Right ventricle myocardium superior (tissue), 1 donor: ENCODE measurements at regions not wholly inside any gene's neighbourhood (a gene's known extent, or its start where the extent isn't known, plus 50 kb on each side); places are given as distances from the start of the nearest gene placed in this dataset.

Experiments
- ATAC-seq: fragments of 200-7000 bp; cut with Tn5 transposase; one replicate; pipeline ENCODE4 v1.9.1; 2020; ENCODE audit warnings: mild to moderate bottlenecking; ENCODE audit not compliant: poor library complexity
- DNase-seq: peaks from one replicate; pipeline ENCODE4 v3.0.0-alpha.2; 2020
- intact Hi-C: fragments of 100-400 bp; cut with DNase I; formaldehyde crosslinking; loops from one replicate; pipeline ENCODE4 v1.11.2; 2022
- donor health status: DM: no; HTN: yes; CAD: no; lungs with severe emphysema.

DNA sequence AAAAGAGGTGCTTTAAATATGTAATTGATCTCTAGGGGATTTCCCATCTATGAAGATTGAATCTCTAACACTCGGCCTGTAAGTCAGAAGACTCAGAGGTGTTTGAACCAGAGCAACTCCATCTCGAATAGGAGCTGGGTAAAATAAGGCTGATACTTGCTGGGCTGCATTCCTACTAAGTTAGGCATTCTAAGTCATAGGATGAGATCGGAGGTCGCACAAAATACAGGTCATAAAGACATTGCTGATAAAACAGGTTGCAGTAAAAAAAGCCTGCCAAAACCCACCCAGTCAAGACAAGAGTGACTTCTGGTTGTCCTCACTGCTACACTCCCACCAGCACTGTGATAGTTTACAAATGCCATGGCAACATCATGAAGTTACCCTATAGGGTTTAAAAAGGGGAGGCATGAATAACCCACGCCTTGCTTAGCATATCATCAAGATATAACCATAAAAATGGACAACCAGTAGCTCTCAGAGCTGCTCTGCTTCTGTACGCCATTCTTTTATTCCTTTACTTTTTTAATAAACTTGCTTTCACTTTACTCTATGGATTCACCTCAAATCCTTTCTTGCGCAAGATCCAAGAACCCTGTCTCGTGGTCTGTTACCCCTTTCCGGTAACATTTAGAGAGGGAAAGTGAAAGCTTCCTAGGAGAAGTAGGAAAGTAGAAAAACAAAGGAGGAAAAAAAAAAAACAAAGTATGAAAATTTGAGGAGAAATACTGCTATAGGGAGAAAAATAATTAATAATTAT lies 129.7 kb upstream of the PHACTR1 start:
- intact Hi-C loops, result no loop called here
- ATAC-seq (no peak), DNase-seq (no peak)

DNA sequence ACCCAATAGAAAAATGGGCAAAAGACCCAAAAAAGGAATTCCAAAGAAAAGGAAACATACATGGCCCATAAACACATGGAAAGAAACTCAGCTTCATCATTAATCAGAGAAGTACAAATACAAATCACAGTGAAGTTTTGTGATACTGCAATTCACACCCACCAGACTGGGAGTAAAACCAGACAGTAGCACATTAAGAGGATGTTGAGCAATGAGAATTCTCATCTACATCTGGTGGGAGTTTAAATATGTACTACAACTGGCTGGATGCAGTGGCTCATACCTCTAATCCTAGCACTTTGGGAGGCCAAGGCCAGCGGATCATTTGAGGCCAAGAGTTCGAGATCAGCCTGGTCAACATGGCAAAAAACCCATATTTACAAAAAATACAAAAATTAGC lies 125.7 kb upstream of the PHACTR1 start:
- DNase-seq, result no peak
- intact Hi-C loops, result no loop called here

DNA sequence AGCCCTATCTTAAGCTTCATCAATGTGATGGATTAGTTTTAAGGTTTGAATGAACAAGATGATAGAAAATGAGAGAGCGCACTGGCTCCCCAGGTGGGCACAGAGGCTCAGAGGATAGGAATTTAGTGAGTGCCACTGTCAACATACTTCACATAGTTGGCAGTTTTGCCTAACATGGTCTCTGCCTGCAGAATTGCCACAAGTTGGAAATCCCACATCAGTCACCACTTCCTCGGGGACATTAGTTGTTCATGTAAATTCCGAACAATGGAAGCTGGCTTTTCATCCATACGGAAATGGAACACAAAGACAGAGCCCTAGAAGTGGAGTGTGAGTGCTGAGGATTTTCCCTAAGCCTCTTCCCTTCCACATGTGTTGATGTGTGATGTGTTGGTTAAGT lies 123.9 kb upstream of the PHACTR1 start:
- no peak for ATAC-seq

More for the DNA sequence above, 125.7 kb upstream of the PHACTR1 start:
- ATAC-seq, result no peak

DNA sequence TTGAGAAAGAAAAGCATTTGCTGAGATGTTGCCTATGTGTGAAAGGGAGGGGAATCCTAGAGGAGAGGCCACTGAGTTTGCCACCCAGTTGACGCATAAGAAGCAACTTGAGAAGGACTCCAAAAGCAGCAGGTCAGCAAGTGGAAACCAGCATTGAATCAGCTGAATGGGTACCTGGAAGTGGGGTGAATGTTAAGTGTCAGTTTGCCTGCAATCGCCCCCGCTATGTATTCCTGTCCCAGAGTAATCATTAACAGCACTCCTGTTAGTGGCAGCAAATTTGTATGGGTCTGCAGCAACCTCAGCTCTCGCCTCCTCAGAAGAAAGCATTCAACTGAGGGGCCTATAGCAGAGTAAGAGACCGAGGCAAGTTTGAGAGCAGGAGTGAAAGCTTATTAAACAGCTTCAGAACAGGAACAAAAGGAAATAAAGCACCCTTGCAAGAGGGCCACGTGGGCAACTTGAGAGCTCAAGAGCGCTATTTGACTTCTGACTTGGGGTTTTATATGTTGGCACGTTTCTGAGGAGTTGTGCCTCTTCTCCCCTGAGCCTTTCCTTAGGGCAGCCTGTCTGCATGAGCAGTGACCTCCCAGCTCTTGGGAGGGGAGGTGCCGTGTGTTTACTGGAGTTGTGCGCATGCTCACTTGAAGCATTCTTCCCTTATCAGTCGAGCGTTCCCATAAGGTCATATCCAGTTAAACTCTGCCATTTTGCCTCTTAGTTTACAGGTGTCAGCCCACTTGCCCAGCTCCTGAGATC lies 122.6 kb upstream of the PHACTR1 start:
- ATAC-seq (no peak), DNase-seq (no peak)
- intact Hi-C loops, result no loop called here

More for the DNA sequence above, 123.9 kb upstream of the PHACTR1 start:
- intact Hi-C loops, result no loop called here
- no peak for DNase-seq

DNA sequence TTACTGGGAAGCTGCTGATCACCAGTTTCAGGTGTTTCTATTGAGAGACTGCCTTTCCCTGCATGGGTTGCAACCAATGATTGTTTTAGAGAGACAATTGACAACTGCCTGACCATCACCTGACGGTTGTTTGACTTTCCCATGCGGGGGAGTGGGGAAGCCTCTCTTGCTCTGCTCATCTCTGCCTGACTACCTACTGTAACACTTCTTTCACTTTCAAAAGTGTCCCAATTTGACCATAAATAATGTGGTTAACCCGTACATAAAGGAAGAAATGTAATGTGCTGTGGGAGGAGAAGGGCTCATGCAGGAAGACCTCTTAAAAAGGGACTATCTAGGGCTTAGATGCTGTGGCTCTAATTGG lies 122.1 kb upstream of the PHACTR1 start:
- intact Hi-C loops, result no loop called here
- ATAC-seq (no peak), DNase-seq (no peak)

DNA sequence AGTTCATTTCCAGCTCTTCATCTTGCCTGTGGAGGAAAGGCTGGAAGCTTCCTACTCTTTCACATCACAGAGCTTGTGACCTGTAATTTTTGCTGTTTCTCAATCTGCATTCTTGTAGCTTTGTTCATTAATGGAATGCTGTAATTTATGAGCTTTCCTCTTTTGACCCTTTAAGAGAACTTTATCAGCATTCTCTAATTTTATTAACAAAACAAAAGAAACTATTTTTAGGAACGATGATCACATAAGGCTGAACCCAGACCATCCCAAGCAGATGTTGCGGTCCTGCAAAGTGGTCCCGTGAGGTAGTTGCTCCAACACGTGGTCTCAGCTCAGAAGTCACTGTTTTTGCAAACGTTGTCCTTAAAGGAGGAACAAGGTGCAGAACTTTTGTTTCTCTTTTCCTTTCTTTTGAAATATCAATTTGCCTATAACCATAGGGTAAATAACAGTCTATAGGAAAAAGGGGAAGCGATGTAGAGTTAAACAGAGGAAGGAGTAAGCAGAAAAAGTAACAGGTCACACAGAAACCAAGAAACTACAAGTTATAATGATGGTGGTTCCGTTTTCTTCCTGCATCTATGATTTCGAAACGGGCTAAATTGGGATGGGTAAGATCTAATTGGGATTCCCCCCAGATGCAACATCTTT lies 121.3 kb upstream of the PHACTR1 start:
- intact Hi-C loops, result no loop called here
- ATAC-seq (no peak), DNase-seq (no peak)

DNA sequence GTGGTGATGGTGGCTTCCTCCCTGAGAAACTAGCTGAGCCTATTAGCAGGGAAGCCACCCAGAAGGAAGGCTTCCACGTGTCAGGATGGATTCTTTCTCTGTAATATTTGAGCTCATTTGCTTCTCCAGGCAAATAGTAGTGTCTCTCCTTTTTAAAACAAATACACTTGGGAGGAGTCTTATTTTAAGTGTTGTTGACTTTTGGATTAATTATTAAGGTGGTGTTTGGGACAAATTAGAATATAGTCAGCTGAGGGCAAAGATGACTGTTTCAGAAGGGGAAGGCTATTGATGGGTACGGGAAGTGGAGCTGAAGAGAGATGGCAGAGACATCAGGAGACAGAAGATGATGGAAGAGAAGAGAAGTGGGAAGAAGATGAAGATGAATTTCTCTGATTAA lies 119.8 kb upstream of the PHACTR1 start:
- ATAC-seq (no peak), DNase-seq (no peak)
- intact Hi-C loops, result no loop called here

DNA sequence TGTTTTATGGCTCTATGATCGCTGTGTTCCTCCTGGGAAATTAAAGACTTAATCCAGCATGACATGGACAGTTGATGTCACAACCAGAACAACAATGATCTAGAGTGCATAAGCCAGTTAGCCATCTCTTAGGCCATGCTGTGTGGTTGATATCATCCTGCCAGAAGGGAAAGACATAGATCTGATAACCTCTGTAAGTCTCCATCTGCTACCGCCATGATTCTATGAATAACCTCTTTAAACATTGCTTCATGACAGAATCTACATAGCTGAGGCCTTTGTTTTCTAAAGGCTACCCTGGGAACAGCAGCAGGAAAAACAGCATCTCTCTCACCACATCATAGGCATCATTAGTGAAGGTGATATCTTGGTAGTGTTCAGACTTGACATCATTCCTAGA lies 117.6 kb upstream of the PHACTR1 start:
- intact Hi-C loops, result no loop called here
- DNase-seq (no peak), ATAC-seq (no peak)

- intact Hi-C loops, result loop anchor here (5.0 to 10.0 kb wide), 3 partner anchors 207 to 1017 kb away; partner anchors contain the start of gene EDN1
- no peak for DNase-seq
- ATAC-seq, result no peak
Measured at GRCh38 chr6:12601881-12602280, 114.7 kb upstream of the PHACTR1 start.

DNA sequence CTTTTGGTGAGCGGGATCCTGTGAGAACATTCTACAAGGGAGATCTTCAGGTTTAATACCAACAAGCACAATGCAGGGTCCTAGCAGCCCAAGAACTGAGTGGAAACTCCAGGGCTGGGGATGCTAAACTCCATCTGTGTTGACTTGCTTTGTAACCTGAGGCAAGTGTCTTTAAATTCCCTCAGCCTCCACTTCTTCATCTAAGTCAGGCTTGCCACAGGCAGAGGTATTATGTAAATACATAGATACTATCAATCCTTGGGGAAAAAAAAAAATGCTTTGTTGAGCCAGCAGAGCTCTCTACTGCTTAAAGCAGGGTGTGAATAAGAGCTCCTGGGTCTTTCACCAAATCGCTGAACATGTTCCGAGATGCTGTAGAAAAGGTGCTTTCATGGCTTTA lies 114.2 kb upstream of the PHACTR1 start:
- no peak for DNase-seq
- no peak for ATAC-seq
- intact Hi-C loops, result loop anchor here (5.0 to 10.0 kb wide), 3 partner anchors 208 to 1018 kb away; partner anchors contain the start of gene EDN1

DNA sequence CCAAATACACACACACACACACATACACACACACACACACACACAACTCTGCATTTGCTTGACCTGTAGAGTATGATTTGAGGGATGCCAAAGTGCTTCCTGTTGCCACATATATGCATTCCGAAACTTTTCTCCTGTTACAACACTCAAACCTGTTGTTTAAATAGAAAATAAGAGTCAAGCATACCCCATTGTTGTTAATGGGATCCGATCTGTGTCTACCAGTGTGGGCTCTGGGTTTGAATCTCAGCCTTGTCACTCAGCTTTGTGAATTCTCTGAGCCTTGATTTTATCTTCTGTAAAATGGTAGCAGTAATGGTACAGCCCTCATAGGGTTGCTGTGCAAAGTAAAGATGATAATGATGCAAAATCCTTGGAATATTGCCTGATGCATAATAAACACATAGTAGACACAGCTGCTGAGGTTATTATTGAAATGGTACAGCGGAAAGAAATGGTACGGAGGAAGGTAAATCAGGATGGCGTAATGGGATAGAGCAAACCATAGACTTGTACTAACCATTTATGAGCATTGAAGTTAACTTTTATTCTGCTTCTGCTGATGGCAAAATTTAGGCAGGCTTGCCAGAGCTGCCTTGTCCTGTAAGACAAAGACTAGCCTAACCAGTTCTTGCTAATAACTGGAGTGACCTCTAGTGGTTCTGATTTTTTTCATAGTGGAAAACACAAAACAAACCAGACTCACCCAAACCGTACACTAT lies 113.5 kb upstream of the PHACTR1 start:
- intact Hi-C loops, result loop anchor here (5.0 to 10.0 kb wide), 3 partner anchors 208 to 1018 kb away; partner anchors contain the start of gene EDN1
- ATAC-seq (peak; percentile 77), DNase-seq (no peak)

DNA sequence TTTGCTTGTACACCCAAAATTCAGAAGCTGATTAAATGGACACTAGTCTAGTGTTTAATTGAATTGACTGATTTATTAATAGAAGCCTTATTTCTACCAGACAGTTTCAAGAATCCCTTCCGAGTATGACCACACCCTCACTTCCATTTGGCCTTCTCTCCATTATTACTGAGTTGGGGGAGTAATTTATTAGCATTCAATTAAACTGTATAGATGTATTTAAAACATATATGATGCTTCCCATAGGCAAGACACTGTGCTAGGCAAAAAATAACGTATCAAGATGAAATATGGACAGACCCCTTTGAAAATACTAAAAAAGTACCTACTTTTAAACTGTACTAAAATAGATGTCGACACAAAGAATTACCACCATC lies 112.9 kb upstream of the PHACTR1 start:
- intact Hi-C loops, result loop anchor here (5.0 to 10.0 kb wide), 3 partner anchors 209 to 1019 kb away; partner anchors contain the start of gene EDN1
- ATAC-seq (no peak), DNase-seq (no peak)

DNA sequence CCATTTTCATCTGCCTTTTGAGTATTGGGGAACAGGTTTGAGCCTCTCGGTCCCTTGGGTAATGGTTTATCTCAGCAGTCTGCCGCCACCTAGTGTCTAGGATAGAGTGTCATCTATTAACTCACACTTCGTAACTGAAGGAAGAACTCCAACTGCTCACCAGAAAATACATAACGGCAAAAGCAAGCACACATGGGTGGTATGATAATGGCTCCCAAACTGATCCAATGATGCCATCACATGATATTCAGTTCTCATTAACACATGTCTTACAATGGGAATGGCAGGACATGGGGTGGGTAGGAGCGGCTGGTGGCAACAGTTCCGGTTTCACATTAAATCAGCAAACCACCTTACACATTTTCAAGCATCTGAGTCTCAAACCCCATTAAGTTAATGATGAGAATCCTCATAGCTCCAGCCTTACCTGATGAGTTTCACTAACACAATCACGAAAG lies 110.7 kb upstream of the PHACTR1 start:
- ATAC-seq (peak; percentile 84), DNase-seq (no peak)
- intact Hi-C loops, result loop anchor here (5.0 to 10.0 kb wide), 3 partner anchors 211 to 1021 kb away; no protein-coding TSS in a partner anchor

GRCh38 chr6:12606616-12607015 lies 110.0 kb upstream of the PHACTR1 start:
- ATAC-seq, result no peak
- intact Hi-C loops, result loop anchor here (5.0 to 10.0 kb wide), 3 partner anchors 212 to 1022 kb away; no protein-coding TSS in a partner anchor
- DNase-seq, result no peak

GRCh38 chr6:12608016-12608860 lies 108.3 kb upstream of the PHACTR1 start:
- intact Hi-C loops, result loop anchor here (5.0 to 10.0 kb wide), 3 partner anchors 213 to 1023 kb away; no protein-coding TSS in a partner anchor
- DNase-seq (no peak), ATAC-seq (no peak)

GRCh38 chr6:12608874-12609273 lies 107.7 kb upstream of the PHACTR1 start:
- intact Hi-C loops, result loop anchor here (5.0 to 10.0 kb wide), 3 partner anchors 214 to 1024 kb away; no protein-coding TSS in a partner anchor
- DNase-seq (no peak), ATAC-seq (no peak)

DNA sequence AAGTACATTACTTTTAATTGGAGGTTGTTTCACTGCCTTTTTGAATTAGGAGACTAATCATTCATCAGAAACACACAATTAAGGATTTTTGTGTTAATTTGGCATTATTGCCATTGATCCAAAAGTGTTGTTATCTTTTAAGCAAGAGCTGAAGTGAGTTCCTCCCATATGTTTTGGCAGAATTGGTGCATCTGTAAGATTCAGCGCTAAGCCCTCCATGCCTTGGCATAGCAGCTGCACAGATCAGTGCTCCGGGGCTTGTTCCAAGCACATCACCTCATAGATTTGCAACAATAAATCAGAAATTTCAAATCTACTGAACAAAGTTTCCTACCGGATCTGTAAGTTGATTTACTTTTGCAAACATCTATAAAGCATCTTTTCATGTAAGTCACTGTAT lies 106.8 kb upstream of the PHACTR1 start:
- ATAC-seq (no peak), DNase-seq (no peak)
- intact Hi-C loops, result loop anchor here (5.0 to 10.0 kb wide), 3 partner anchors 215 to 1025 kb away; no protein-coding TSS in a partner anchor

GRCh38 chr6:12610862-12611261 lies 105.7 kb upstream of the PHACTR1 start:
- DNase-seq, result no peak
- no peak for ATAC-seq
- intact Hi-C loops, result no loop called here
